ENCODE measurements at regions not wholly inside any gene's neighbourhood (a gene's known extent, or its start where the extent isn't known, plus 50 kb on each side); places are given as distances from the start of the nearest gene placed in this dataset.
A peak's percentile ranks its signal among the peaks of the same experiment; 100 is the strongest.

- no peak for DNase-seq (ENCODE audit: low spot score)
Measured at GRCh38 chr5:89301321-89302025, 418.5 kb upstream of the MEF2C start.

- DNase-seq (ENCODE audit: low spot score), result no peak
Measured at GRCh38 chr5:89300426-89300970, 417.5 kb upstream of the MEF2C start.

GRCh38 chr5:89299998-89300397 lies 417.0 kb upstream of the MEF2C start:
- DNase-seq (ENCODE audit: low spot score), result no peak

GRCh38 chr5:89297066-89297465 lies 414.1 kb upstream of the MEF2C start:
- no peak for DNase-seq (ENCODE audit: low spot score)

- DNase-seq (ENCODE audit: low spot score), result peak; percentile 14
Measured at GRCh38 chr5:89293810-89294209, 410.8 kb upstream of the MEF2C start.

GRCh38 chr5:89292487-89292886 lies 409.5 kb upstream of the MEF2C start:
- no peak for DNase-seq (ENCODE audit: low spot score)

- DNase-seq (ENCODE audit: low spot score), result peak; percentile 25
Measured at GRCh38 chr5:89289604-89290003, 406.6 kb upstream of the MEF2C start.

- DNase-seq (ENCODE audit: low spot score), result no peak
Measured at GRCh38 chr5:89287964-89288363, 405.0 kb upstream of the MEF2C start.

- DNase-seq (ENCODE audit: low spot score), result no peak
Measured at GRCh38 chr5:89286320-89286719, 403.3 kb upstream of the MEF2C start.

GRCh38 chr5:89283728-89284493 lies 400.9 kb upstream of the MEF2C start:
- DNase-seq (ENCODE audit: low spot score), result no peak

- DNase-seq (ENCODE audit: low spot score), result peak; percentile 31
Measured at GRCh38 chr5:89282554-89283510, 399.8 kb upstream of the MEF2C start.

GRCh38 chr5:89281766-89282553 lies 399.0 kb upstream of the MEF2C start:
- DNase-seq (ENCODE audit: low spot score), result no peak

GRCh38 chr5:89281211-89281610 lies 398.2 kb upstream of the MEF2C start:
- DNase-seq (ENCODE audit: low spot score), result no peak

- no peak for DNase-seq (ENCODE audit: low spot score)
Measured at GRCh38 chr5:89280103-89281037, 397.4 kb upstream of the MEF2C start.

- no peak for DNase-seq (ENCODE audit: low spot score)
Measured at GRCh38 chr5:89279391-89280036, 396.5 kb upstream of the MEF2C start.

- peak; percentile 22 for DNase-seq (ENCODE audit: low spot score)
Measured at GRCh38 chr5:89277816-89278215, 394.8 kb upstream of the MEF2C start.

- DNase-seq (ENCODE audit: low spot score), result no peak
Measured at GRCh38 chr5:89276566-89277305, 393.8 kb upstream of the MEF2C start.

GRCh38 chr5:89275066-89275855 lies 392.3 kb upstream of the MEF2C start:
- DNase-seq (ENCODE audit: low spot score), result no peak

Data from AG20443 (cell line).